Thoracic aorta (tissue), 2 donors: ENCODE measurements at regions not wholly inside any gene's neighbourhood (a gene's known extent, or its start where the extent isn't known, plus 50 kb on each side); places are given as distances from the start of the nearest gene placed in this dataset.

ENCODE experiments used
- ATAC-seq: fragments of 150-250 bp; one replicate; pipeline ENCODE4 v1.8.0; 2017; ENCODE audit warnings: low read depth; ENCODE audit not compliant: insufficient number of reproducible peaks, low FRiP score
- DNase-seq: peaks from one replicate; pipeline ENCODE4 v3.0.0-alpha.2; 2020; ENCODE audit warnings: low spot score
- H3K27ac ChIP-seq, 2 donors: fragments of 200-600 bp; sonication (generic); 1 replicate in 1 of 2; 2 replicates in 1 of 2; pipeline ENCODE4 v1.5.1; 2016; ENCODE audit warnings: mild to moderate bottlenecking in 2 of 2, moderate library complexity in 2 of 2
- H3K27me3 ChIP-seq: fragments of 200-600 bp; sonication (generic); replicated peaks from 2 replicates; pipeline ENCODE4 v1.6.0; 2016; ENCODE audit warnings: mild to moderate bottlenecking; ENCODE audit not compliant: insufficient read depth
- H3K36me3 ChIP-seq: fragments of 200-600 bp; sonication (generic); one replicate; pipeline ENCODE4 v1.5.1; 2016
- H3K4me1 ChIP-seq, 2 donors: fragments of 200-600 bp; sonication (generic); 1 replicate in 1 of 2; 2 replicates in 1 of 2; pipeline versions ENCODE4 v1.5.1 to v1.6.0; 2016; ENCODE audit warnings: low read depth in 2 of 2, mild to moderate bottlenecking in 1 of 2; ENCODE audit not compliant: control insufficient read depth in 1 of 2
- H3K4me3 ChIP-seq: fragments of 200-600 bp; sonication (generic); 2 replicates; pipeline ENCODE4 v1.5.1; 2016; ENCODE audit warnings: mild to moderate bottlenecking
- H3K9me3 ChIP-seq: fragments of 200-600 bp; sonication (generic); 2 replicates; pipeline ENCODE4 v1.5.1; 2016
- TF ChIP-seq, protein P1 (sequence below): fragments of 200-600 bp; sonication (generic); IDR thresholded peaks from one replicate; pipeline ENCODE4 v1.5.1; 2019; ENCODE audit warnings: antibody characterized with exemption

GRCh38 chr10:117884592-117884991 lies 162.1 kb downstream of the RAB11FIP2 start:
- H3K9me3 ChIP-seq, result no peaks in the 10 kb centered on the region
- no peaks in the 10 kb centered on the region for H3K4me1 ChIP-seq
- TF ChIP-seq, protein P1, sequence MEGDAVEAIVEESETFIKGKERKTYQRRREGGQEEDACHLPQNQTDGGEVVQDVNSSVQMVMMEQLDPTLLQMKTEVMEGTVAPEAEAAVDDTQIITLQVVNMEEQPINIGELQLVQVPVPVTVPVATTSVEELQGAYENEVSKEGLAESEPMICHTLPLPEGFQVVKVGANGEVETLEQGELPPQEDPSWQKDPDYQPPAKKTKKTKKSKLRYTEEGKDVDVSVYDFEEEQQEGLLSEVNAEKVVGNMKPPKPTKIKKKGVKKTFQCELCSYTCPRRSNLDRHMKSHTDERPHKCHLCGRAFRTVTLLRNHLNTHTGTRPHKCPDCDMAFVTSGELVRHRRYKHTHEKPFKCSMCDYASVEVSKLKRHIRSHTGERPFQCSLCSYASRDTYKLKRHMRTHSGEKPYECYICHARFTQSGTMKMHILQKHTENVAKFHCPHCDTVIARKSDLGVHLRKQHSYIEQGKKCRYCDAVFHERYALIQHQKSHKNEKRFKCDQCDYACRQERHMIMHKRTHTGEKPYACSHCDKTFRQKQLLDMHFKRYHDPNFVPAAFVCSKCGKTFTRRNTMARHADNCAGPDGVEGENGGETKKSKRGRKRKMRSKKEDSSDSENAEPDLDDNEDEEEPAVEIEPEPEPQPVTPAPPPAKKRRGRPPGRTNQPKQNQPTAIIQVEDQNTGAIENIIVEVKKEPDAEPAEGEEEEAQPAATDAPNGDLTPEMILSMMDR, result no peak
- ATAC-seq (no peak), DNase-seq (no peak)
- H3K27me3 ChIP-seq, result no peaks in the 10 kb centered on the region
- H3K36me3 ChIP-seq, result no peaks in the 10 kb centered on the region
- no peak overlapping the region for H3K4me3 ChIP-seq
- H3K27ac ChIP-seq, result no peak overlapping the region

DNA sequence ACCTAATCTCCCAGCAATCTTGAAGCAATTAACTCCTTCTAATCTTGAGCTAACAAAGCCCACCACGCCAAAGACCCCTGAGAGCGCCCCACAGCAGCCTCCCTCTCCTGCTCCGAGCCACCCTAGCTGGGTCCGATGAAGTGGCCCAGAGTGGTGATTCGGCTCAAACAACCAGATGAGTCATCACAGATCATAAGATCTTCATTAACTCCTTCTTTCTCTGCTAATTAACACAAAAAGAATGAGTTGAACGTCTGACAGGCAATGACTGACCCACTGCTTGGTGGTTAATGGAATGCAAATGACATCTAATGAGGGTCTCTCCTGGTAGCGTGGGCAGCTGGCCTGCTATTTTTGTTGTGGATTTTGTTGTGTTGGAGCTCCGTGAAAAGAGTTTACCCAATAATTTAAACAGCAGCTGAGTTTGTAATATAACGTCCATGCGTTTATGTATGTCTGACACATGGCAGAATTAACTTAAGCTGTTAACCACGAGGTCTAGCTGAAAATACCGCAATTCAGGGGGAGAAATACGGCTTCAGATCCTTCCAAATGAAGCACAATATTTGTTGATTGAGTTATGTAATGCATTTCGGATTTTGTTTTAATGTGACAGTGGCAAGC lies 161.4 kb downstream of the RAB11FIP2 start:
- no peaks in the 10 kb centered on the region for H3K36me3 ChIP-seq
- H3K9me3 ChIP-seq, result no peaks in the 10 kb centered on the region
- H3K27ac ChIP-seq, result no peak overlapping the region
- TF ChIP-seq, protein P1, result no peak
- DNase-seq (no peak), ATAC-seq (no peak)
- H3K4me3 ChIP-seq, result no peak overlapping the region
- H3K27me3 ChIP-seq, result no peaks in the 10 kb centered on the region
- H3K4me1 ChIP-seq, result no peaks in the 10 kb centered on the region

DNA sequence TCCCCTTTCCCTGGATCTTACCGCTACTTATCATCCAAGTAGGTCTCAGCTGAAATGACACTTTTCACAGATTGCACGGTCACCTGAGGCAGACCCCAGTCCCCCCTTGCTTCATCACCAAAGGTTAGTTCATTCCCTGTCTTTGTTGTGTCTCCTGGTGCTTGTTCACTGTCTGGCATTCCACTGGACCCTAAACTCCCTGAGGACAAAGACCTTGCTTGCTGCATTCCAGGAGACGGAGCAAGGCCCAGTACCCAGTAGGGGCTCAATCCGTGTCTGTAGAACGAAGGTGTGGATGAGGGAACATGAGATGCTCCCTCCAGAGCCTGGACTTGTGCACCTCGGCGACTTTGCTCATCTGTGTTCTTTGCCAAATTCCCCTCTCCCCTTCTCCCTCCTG lies 160.0 kb downstream of the RAB11FIP2 start:
- no peak for DNase-seq
- Histone ChIP-seq H3K4me1 (no peaks in the 10 kb centered on the region), H3K4me3 (no peak overlapping the region), H3K36me3 (no peaks in the 10 kb centered on the region), H3K27ac (no peak overlapping the region), H3K27me3 (no peaks in the 10 kb centered on the region), H3K9me3 (no peaks in the 10 kb centered on the region)
- TF ChIP-seq, protein P1, result no peak
- ATAC-seq, result no peak

- no peak for DNase-seq
- H3K4me1 ChIP-seq, result no peaks in the 10 kb centered on the region
- H3K36me3 ChIP-seq, result no peaks in the 10 kb centered on the region
- H3K27ac ChIP-seq, result no peak overlapping the region
- TF ChIP-seq, protein P1, result no peak
- H3K27me3 ChIP-seq, result no peaks in the 10 kb centered on the region
- H3K4me3 ChIP-seq, result no peak overlapping the region
- ATAC-seq, result no peak
- no peaks in the 10 kb centered on the region for H3K9me3 ChIP-seq
These were observed 157.1 kb downstream of the RAB11FIP2 start for GRCh38 chr10:117889664-117890063.

DNA sequence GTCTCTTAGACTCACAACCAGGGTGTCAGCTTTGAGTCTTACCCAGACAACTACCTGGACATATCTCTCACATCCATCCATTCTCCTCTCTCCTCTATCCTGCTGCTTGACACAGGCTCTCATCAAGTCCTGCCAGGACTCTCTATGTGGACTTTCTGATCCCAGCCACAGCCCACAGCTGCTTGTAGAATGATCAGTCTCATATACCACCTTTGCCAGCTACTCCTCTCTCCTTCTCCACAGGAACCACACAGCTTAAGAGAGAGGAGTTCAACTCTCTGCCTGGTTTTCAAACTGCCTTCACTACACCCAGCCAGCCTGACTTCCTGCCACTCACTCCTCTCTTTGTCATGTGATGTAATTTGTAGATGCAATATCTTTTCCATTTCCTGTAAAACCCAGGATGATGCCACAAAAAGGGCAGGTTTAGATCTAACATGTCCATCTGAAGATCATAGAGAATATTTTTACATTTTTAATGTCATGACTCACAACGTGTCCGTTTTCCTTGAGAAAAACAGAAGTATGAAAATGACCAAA lies 154.0 kb downstream of the RAB11FIP2 start:
- ATAC-seq, result no peak
- Histone ChIP-seq H3K27me3 (no peaks in the 10 kb centered on the region), H3K9me3 (no peaks in the 10 kb centered on the region), H3K36me3 (no peaks in the 10 kb centered on the region), H3K27ac (no peak overlapping the region), H3K4me3 (no peak overlapping the region), H3K4me1 (no peaks in the 10 kb centered on the region)
- no peak for DNase-seq
- TF ChIP-seq, protein P1, result no peak
